GM23338 (cell line): ENCODE measurements at regions not wholly inside any gene's neighbourhood (a gene's known extent, or its start where the extent isn't known, plus 50 kb on each side); places are given as distances from the start of the nearest gene placed in this dataset.

Experiments
- CREB1 ChIP-seq: fragments of 250-450 bp; sonication (Bioruptor Pico); IDR thresholded peaks from 2 replicates; pipeline ENCODE4 v1.5.0; 2020; ENCODE audit warnings: low read depth, mild to moderate bottlenecking, moderate library complexity
- CTCF ChIP-seq, 2 experiments: fragments of 200-600 bp in 1 of 2; sonication (generic) in 1 of 2; conservative IDR thresholded peaks; 2 replicates each; pipeline versions ENCODE4 v1.5.1 to v1.6.1; 2016 to 2017; ENCODE audit warnings: antibody characterized with exemption in 2 of 2, low read depth in 2 of 2, mild to moderate bottlenecking in 2 of 2, moderate library complexity in 1 of 2
- ETS1 ChIP-seq: IDR thresholded peaks from 2 replicates; pipeline ENCODE4 v1.6.1; 2016; ENCODE audit warnings: antibody characterized with exemption
- EZH2phosphoT487 ChIP-seq: fragments of 200-600 bp; sonication (generic); IDR thresholded peaks from one replicate; pipeline ENCODE4 v1.8.1; 2018; ENCODE audit warnings: antibody characterized with exemption; ENCODE audit not compliant: unreplicated experiment
- POLR2AphosphoS5 ChIP-seq: IDR thresholded peaks from 2 replicates; pipeline ENCODE4 v1.6.1; 2016; ENCODE audit warnings: antibody characterized with exemption, low read depth
- REST ChIP-seq: IDR thresholded peaks from one replicate; pipeline ENCODE4 v1.6.1; 2018; ENCODE audit warnings: antibody characterized with exemption; ENCODE audit not compliant: unreplicated experiment
- ZNF114 ChIP-seq: fragments of 250-450 bp; sonication (Bioruptor Pico); IDR thresholded peaks from 2 replicates; pipeline ENCODE4 v1.5.0; 2020; ENCODE audit warnings: mild to moderate bottlenecking, moderate library complexity

- TF ChIP-seq CTCF (conservative IDR thresholded peaks at IDR 0.05; ENCODE audit: low read depth in 2 of 2) (no peak), ETS1 (no peak), EZH2phosphoT487 (no peak), CREB1 (CRISPR knock-in tag) (no peak), REST (no peak), POLR2AphosphoS5 (no peak), ZNF114 (CRISPR knock-in tag) (no peak)
Measured at GRCh38 chr4:111499291-111499690, 646.0 kb upstream of the FAM241A start.
